ENCODE measurements at regions not wholly inside any gene's neighbourhood (a gene's known extent, or its start where the extent isn't known, plus 50 kb on each side); places are given as distances from the start of the nearest gene placed in this dataset.

GRCh38 chr6:50952092-50952907 lies 133.6 kb downstream of the TFAP2B start:
- DNase-seq (ENCODE audit: low read depth, low spot score) (no peak), ATAC-seq (peak; percentile 84), FAIRE-seq (no peak)
- WGBS (ENCODE audit: insufficient coverage, insufficient replicate concordance, low lambda C conversion rate, missing lambda C conversion rate), result 20% methylated on average over 5 of the region's 5 CpGs
- ChIA-PET RAD21 (ENCODE audit: unreplicated experiment) (no interaction called here), POLR2A (no interaction called here), CTCF (no interaction called here), SMC1A (ENCODE audit: uncharacterized antibody, unreplicated experiment) (no interaction called here)
- Histone ChIP-seq H3K9me3 (replicated peaks; ENCODE audit: control insufficient read depth, insufficient read depth, low read length) (no peaks in the 10 kb centered on the region), H3K27me3 (replicated peaks in 1 of 2; ENCODE audit: control insufficient read depth in 2 of 2, insufficient read depth in 2 of 2, low read length in 1 of 2) (no peaks in the 10 kb centered on the region), H3K4me2 (ENCODE audit: control insufficient read depth, insufficient read depth) (no peak overlapping the region), H3K4me3 (no peak overlapping the region), H3K4me1 (ENCODE audit: control insufficient read depth, insufficient read depth, low read length) (no peaks in the 10 kb centered on the region), H3K27ac (ENCODE audit: control insufficient read depth, insufficient read depth) (no peak overlapping the region), H3K79me2 (ENCODE audit: control insufficient read depth, insufficient read depth, low read length) (no peaks in the 10 kb centered on the region), H3K9ac (ENCODE audit: control insufficient read depth, insufficient read depth, low read length) (no peak overlapping the region), H4K20me1 (ENCODE audit: control insufficient read depth, insufficient read depth) (no peaks in the 10 kb centered on the region), H2AFZ (ENCODE audit: control insufficient read depth, low read depth, low read length) (no peak overlapping the region), H3K36me3 (ENCODE audit: control insufficient read depth in 2 of 2, insufficient read depth in 2 of 2, low read length in 1 of 2) (no peaks in the 10 kb centered on the region)
- intact Hi-C loops (cut with micrococcal nuclease; ENCODE audit: unreplicated experiment), result loop anchor here (2.0 kb wide), 1 partner anchor 15 kb away; no protein-coding TSS in a partner anchor
- BruUV-seq (replicated peaks), result no TSS peak
- in situ Hi-C loops (cut with MboI), result no loop called here
- TF ChIP-seq RB1 (IDR thresholded peaks at IDR 0.05; ENCODE audit: borderline replicate concordance), result no peak
- no peak for TF ChIP-seq BMI1 (IDR thresholded peaks at IDR 0.05; ENCODE audit: borderline replicate concordance)
- TF ChIP-seq, protein P1, sequence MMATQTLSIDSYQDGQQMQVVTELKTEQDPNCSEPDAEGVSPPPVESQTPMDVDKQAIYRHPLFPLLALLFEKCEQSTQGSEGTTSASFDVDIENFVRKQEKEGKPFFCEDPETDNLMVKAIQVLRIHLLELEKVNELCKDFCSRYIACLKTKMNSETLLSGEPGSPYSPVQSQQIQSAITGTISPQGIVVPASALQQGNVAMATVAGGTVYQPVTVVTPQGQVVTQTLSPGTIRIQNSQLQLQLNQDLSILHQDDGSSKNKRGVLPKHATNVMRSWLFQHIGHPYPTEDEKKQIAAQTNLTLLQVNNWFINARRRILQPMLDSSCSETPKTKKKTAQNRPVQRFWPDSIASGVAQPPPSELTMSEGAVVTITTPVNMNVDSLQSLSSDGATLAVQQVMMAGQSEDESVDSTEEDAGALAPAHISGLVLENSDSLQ (IDR thresholded peaks at IDR 0.05), result 0 out of 2 replicates have a peak, but pooled peaks have one; percentile 19
- TF ChIP-seq SMARCA5 (IDR thresholded peaks at IDR 0.05), result no peak
- no peak for TF ChIP-seq POLR2AphosphoS2 (IDR thresholded peaks at IDR 0.05; ENCODE audit: low read depth, low read length)
- TF ChIP-seq, protein P2, sequence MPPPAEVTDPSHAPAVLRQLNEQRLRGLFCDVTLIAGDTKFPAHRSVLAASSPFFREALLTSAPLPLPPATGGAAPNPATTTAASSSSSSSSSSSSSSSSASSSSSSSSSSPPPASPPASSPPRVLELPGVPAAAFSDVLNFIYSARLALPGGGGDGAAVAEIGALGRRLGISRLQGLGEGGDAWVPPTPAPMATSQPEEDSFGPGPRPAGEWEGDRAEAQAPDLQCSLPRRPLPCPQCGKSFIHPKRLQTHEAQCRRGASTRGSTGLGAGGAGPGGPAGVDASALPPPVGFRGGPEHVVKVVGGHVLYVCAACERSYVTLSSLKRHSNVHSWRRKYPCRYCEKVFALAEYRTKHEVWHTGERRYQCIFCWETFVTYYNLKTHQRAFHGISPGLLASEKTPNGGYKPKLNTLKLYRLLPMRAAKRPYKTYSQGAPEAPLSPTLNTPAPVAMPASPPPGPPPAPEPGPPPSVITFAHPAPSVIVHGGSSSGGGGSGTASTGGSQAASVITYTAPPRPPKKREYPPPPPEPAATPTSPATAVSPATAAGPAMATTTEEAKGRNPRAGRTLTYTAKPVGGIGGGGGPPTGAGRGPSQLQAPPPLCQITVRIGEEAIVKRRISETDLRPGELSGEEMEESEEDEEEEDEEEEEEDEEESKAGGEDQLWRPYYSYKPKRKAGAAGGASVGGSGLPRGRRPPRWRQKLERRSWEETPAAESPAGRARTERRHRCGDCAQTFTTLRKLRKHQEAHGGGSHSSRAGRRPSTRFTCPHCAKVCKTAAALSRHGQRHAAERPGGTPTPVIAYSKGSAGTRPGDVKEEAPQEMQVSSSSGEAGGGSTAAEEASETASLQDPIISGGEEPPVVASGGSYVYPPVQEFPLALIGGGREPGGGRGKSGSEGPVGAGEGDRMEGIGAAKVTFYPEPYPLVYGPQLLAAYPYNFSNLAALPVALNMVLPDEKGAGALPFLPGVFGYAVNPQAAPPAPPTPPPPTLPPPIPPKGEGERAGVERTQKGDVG (CRISPR knock-in tag; IDR thresholded peaks at IDR 0.05), result no peak
- peak; percentile 34 for TF ChIP-seq MEF2B (IDR thresholded peaks at IDR 0.05; ENCODE audit: partially characterized antibody, poor library complexity, severe bottlenecking)
- no peak for TF ChIP-seq ZNF207 (IDR thresholded peaks at IDR 0.05; ENCODE audit: borderline replicate concordance)
- TF ChIP-seq USF1 (IDR thresholded peaks at IDR 0.05; ENCODE audit: borderline replicate concordance, extremely low read length, insufficient read depth, low read depth, low read length), result no peak

Data from GM12878 (cell line).